Vagina (tissue), 2 donors: ENCODE measurements at regions not wholly inside any gene's neighbourhood (a gene's known extent, or its start where the extent isn't known, plus 50 kb on each side); places are given as distances from the start of the nearest gene placed in this dataset.
"Not testable (repeated sequence)": the region's sequence is repeated elsewhere in the genome, so short reads cannot be mapped to it uniquely, and the experiment has no call there.

Source experiments
- DNase-seq, 2 donors: peaks; one replicate each; pipeline ENCODE4 v3.0.0-alpha.2; 2017; ENCODE audit errors: extremely low spot score in 2 of 2
- H3K27ac ChIP-seq: fragments of 200-600 bp; sonication (generic); one replicate; pipeline ENCODE4 v1.5.1; 2019
- H3K27me3 ChIP-seq: fragments of 200-600 bp; sonication (generic); one replicate; pipeline ENCODE4 v1.5.1; 2019
- H3K36me3 ChIP-seq, 2 donors: fragments of 200-600 bp; sonication (generic); one replicate each; pipeline ENCODE4 v1.5.1; 2017 to 2019
- H3K4me1 ChIP-seq: fragments of 200-600 bp; sonication (generic); one replicate; pipeline ENCODE4 v1.5.1; 2019
- H3K4me3 ChIP-seq, 2 donors: fragments of 200-600 bp; sonication (generic); 1 replicate in 1 of 2; 2 replicates in 1 of 2; pipeline ENCODE4 v1.5.1; 2016 to 2019
- H3K9me3 ChIP-seq: fragments of 200-600 bp; sonication (generic); one replicate; pipeline ENCODE4 v1.5.1; 2019
- CTCF ChIP-seq, 3 experiments: fragments of 450-650 bp in 2 of 3; fragments of 200-600 bp in 1 of 3; sonication (generic) in 1 of 3; IDR thresholded peaks; one replicate each; pipeline ENCODE4 v1.5.1; 2017 to 2019; ENCODE audit warnings: antibody characterized with exemption in 3 of 3, mild to moderate bottlenecking in 2 of 3, moderate library complexity in 2 of 3
- POLR2A ChIP-seq, 2 donors: fragments of 450-650 bp; IDR thresholded peaks; one replicate each; pipeline ENCODE4 v1.6.1; 2017; ENCODE audit warnings: antibody characterized with exemption in 2 of 2, mild to moderate bottlenecking in 2 of 2, moderate library complexity in 2 of 2
- POLR2AphosphoS5 ChIP-seq, 2 donors: sonication (generic); formaldehyde crosslinking; IDR thresholded peaks; one replicate each; pipeline ENCODE4 v1.9.0; 2017; ENCODE audit warnings: antibody characterized with exemption in 2 of 2, mild to moderate bottlenecking in 2 of 2, low read depth in 1 of 2; ENCODE audit not compliant: insufficient read depth in 1 of 2
- intact Hi-C: fragments of 100-400 bp; cut with DNase I; formaldehyde crosslinking; loops from one replicate; pipeline ENCODE4 v1.15.1; 2023

GRCh38 chr9:103193992-103194391, 198.9 kb downstream of the CYLC2 start:
- intact Hi-C loops, result no loop called here
- no peaks in the 10 kb centered on the region for H3K27me3 ChIP-seq
- no peak for TF ChIP-seq CTCF (IDR thresholded peaks at IDR 0.05)
- TF ChIP-seq POLR2AphosphoS5 (IDR thresholded peaks at IDR 0.05; ENCODE audit: insufficient read depth in 1 of 2, low read depth in 1 of 2), result no peak
- TF ChIP-seq POLR2A (IDR thresholded peaks at IDR 0.05), result no peak

DNA sequence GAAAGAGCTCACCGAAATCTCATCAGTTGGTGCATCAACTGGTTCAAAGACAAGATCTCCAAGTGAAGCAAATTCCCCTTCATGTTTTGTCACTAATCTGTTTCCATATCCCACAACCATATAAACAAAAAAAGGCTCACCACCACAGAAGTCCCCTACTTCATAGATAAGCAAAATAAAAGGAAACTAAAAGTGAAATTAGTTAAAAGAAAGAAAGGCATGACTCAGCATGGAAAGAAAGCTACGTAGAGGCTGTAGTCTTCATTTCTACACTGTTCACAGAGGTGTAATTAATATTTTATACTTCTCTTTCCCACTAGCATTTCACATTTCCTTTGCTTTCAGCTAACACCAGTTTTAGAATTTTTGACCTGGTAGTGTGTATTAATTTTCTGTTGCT, 208.0 kb downstream of the CYLC2 start:
- no peak for DNase-seq
- H3K4me3 ChIP-seq, result no peak overlapping the region
- H3K27me3 ChIP-seq, result no peaks in the 10 kb centered on the region
- no peaks in the 10 kb centered on the region for H3K9me3 ChIP-seq
- no peak overlapping the region for H3K27ac ChIP-seq
- TF ChIP-seq CTCF (IDR thresholded peaks at IDR 0.05), result no peak
- TF ChIP-seq POLR2AphosphoS5 (IDR thresholded peaks at IDR 0.05; ENCODE audit: insufficient read depth in 1 of 2, low read depth in 1 of 2), result no peak
- no peak for TF ChIP-seq POLR2A (IDR thresholded peaks at IDR 0.05)
- intact Hi-C loops, result no loop called here
- H3K36me3 ChIP-seq, result no peaks in the 10 kb centered on the region
- H3K4me1 ChIP-seq, result no peaks in the 10 kb centered on the region

More at GRCh38 chr9:103193992-103194391, 198.9 kb downstream of the CYLC2 start:
- no peaks in the 10 kb centered on the region for H3K4me1 ChIP-seq
- H3K9me3 ChIP-seq, result no peaks in the 10 kb centered on the region
- H3K4me3 ChIP-seq, result no peak overlapping the region
- no peak for DNase-seq
- no peak overlapping the region for H3K27ac ChIP-seq
- H3K36me3 ChIP-seq, result no peaks in the 10 kb centered on the region

- H3K27me3 ChIP-seq, intact Hi-C loops, H3K9me3 ChIP-seq, H3K4me1 ChIP-seq, H3K27ac ChIP-seq, DNase-seq, H3K36me3 ChIP-seq, H3K4me3 ChIP-seq: not testable (repeated sequence)
These were observed 210.9 kb downstream of the CYLC2 start for GRCh38 chr9:103205881-103206585.

DNA sequence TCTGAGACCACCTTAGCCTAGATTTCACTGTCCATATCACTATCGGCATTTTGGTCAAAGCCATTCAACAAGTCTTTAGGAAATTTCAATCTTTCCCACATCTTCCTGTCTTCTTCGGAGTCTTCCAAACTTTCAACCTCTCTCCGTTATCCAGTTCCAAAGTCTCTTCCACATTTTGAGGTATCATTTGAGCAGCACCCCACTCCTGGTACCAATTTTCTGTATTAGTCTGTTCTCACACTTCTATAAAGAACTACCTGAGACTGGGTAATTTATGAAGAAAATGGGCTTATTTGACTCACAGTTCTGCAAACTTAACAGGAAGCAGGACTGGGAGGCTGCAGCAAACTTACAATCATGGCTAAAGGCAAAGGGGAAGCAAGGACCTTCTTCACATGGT, 215.5 kb downstream of the CYLC2 start:
- no peaks in the 10 kb centered on the region for H3K27me3 ChIP-seq
- DNase-seq, result no peak

DNA sequence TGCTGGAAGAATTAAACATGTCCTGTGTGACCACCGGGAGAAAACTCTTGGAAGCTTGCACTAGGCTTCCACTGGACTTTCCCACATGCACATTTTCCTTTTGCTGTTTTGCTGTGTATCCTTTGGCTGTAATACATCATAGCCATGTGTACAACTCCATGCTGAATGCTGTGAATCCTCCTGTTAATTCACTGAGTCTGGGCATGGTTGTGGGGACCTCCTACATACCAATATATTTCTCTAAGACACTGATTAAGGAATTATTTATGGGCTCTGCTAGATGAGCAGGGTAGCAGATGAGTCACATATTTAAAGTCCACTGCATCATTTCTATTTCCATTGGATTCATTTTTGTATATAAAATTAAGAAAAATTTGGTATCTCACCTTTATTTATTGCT, 220.1 kb downstream of the CYLC2 start:
- Histone ChIP-seq H3K27me3 (no peaks in the 10 kb centered on the region), H3K36me3 (no peaks in the 10 kb centered on the region), H3K4me1 (no peaks in the 10 kb centered on the region), H3K27ac (no peak overlapping the region), H3K9me3 (no peaks in the 10 kb centered on the region), H3K4me3 (no peak overlapping the region)
- DNase-seq, result no peak
- intact Hi-C loops, result no loop called here
- TF ChIP-seq POLR2A (IDR thresholded peaks at IDR 0.05) (no peak), CTCF (IDR thresholded peaks at IDR 0.05) (no peak), POLR2AphosphoS5 (IDR thresholded peaks at IDR 0.05; ENCODE audit: insufficient read depth in 1 of 2, low read depth in 1 of 2) (no peak)

More for the DNA sequence above, 215.5 kb downstream of the CYLC2 start:
- TF ChIP-seq POLR2AphosphoS5 (IDR thresholded peaks at IDR 0.05; ENCODE audit: insufficient read depth in 1 of 2, low read depth in 1 of 2), result no peak
- TF ChIP-seq CTCF (IDR thresholded peaks at IDR 0.05), result no peak
- no peak for TF ChIP-seq POLR2A (IDR thresholded peaks at IDR 0.05)
- Histone ChIP-seq H3K27ac (no peak overlapping the region), H3K9me3 (no peaks in the 10 kb centered on the region), H3K4me3 (no peak overlapping the region), H3K4me1 (no peaks in the 10 kb centered on the region), H3K36me3 (no peaks in the 10 kb centered on the region)
- intact Hi-C loops, result no loop called here
